22Rv1 (cell line): ENCODE measurements at regions not wholly inside any gene's neighbourhood (a gene's known extent, or its start where the extent isn't known, plus 50 kb on each side); places are given as distances from the start of the nearest gene placed in this dataset.

Source experiments
- ZFX ChIP-seq: fragments of 450-650 bp; IDR thresholded peaks from 2 replicates; pipeline ENCODE4 v1.6.1; 2017; ENCODE audit warnings: antibody characterized with exemption, borderline replicate concordance
- TF ChIP-seq, protein P1 (sequence below): fragments of 450-650 bp; IDR thresholded peaks from 2 replicates; pipeline ENCODE4 v1.5.1; 2017; ENCODE audit warnings: mild to moderate bottlenecking

DNA sequence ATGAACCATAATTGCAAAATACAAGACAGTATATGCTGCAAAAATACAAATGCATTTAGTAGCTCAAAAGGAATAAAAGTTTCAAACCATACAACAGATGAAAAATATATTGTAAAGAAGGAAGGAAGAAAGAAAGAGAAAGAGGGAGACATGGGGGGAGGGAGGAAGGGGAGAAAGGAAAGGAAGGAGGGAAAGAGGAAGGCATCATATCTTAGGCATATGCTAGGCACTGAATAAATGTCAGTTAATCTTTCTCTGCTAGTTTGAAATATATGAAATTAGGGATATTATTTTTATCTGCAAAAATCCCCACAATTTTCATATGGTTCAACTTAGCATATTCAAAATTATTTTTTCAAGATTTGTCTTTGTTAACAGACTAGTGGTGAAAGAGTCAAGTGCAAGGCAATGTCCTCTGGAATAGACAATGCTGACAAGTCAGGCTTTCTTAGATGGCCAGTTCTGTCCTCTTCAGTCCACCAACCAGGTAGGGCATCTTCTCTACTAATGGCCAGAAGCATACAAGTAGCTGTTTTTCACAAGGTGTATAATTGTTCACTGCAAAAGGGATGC, 506.4 kb downstream of the PRKD1 start:
- TF ChIP-seq, protein P1, sequence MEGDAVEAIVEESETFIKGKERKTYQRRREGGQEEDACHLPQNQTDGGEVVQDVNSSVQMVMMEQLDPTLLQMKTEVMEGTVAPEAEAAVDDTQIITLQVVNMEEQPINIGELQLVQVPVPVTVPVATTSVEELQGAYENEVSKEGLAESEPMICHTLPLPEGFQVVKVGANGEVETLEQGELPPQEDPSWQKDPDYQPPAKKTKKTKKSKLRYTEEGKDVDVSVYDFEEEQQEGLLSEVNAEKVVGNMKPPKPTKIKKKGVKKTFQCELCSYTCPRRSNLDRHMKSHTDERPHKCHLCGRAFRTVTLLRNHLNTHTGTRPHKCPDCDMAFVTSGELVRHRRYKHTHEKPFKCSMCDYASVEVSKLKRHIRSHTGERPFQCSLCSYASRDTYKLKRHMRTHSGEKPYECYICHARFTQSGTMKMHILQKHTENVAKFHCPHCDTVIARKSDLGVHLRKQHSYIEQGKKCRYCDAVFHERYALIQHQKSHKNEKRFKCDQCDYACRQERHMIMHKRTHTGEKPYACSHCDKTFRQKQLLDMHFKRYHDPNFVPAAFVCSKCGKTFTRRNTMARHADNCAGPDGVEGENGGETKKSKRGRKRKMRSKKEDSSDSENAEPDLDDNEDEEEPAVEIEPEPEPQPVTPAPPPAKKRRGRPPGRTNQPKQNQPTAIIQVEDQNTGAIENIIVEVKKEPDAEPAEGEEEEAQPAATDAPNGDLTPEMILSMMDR = no peak
- no peak for TF ChIP-seq ZFX
